ENCODE measurements at regions not wholly inside any gene's neighbourhood (a gene's known extent, or its start where the extent isn't known, plus 50 kb on each side); places are given as distances from the start of the nearest gene placed in this dataset.

DNA sequence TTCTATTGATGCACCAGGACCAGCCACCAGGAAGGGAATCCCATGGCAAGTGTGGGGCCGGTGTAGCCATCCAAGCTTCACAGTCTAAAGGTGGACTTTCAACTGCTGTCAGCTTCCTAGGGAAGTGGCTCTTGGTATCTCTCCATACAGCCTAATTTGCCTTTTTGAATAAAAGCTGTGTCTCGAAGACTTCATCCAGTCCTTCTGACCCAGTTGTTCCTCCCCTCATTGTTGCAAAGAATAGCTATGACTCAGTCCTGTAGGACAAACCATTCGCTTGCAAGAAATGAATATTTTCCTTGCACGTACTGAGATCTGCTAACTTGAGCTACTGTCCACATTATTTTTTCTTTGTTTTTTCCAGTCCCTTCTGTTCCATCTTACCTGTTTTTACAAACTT is 145.1 kb upstream of the CTSO start:
- no peak for TF ChIP-seq TCF12 (IDR thresholded peaks at IDR 0.05; ENCODE audit: low read depth)
- TF ChIP-seq ZBTB7A (IDR thresholded peaks at IDR 0.05; ENCODE audit: low read depth), result no peak
- no peak for TF ChIP-seq NFIC (IDR thresholded peaks at IDR 0.05)
- TF ChIP-seq RAD21 (IDR thresholded peaks at IDR 0.05; ENCODE audit: low read depth), result no peak
- no peak for TF ChIP-seq CEBPB (IDR thresholded peaks at IDR 0.05)
- TF ChIP-seq, protein P1, sequence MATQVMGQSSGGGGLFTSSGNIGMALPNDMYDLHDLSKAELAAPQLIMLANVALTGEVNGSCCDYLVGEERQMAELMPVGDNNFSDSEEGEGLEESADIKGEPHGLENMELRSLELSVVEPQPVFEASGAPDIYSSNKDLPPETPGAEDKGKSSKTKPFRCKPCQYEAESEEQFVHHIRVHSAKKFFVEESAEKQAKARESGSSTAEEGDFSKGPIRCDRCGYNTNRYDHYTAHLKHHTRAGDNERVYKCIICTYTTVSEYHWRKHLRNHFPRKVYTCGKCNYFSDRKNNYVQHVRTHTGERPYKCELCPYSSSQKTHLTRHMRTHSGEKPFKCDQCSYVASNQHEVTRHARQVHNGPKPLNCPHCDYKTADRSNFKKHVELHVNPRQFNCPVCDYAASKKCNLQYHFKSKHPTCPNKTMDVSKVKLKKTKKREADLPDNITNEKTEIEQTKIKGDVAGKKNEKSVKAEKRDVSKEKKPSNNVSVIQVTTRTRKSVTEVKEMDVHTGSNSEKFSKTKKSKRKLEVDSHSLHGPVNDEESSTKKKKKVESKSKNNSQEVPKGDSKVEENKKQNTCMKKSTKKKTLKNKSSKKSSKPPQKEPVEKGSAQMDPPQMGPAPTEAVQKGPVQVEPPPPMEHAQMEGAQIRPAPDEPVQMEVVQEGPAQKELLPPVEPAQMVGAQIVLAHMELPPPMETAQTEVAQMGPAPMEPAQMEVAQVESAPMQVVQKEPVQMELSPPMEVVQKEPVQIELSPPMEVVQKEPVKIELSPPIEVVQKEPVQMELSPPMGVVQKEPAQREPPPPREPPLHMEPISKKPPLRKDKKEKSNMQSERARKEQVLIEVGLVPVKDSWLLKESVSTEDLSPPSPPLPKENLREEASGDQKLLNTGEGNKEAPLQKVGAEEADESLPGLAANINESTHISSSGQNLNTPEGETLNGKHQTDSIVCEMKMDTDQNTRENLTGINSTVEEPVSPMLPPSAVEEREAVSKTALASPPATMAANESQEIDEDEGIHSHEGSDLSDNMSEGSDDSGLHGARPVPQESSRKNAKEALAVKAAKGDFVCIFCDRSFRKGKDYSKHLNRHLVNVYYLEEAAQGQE (IDR thresholded peaks at IDR 0.05; ENCODE audit: low read depth), result no peak
- no peak for TF ChIP-seq EP300 (IDR thresholded peaks at IDR 0.05; ENCODE audit: borderline replicate concordance)
- no peak for TF ChIP-seq CREB1 (IDR thresholded peaks at IDR 0.05; ENCODE audit: low read depth)
- TF ChIP-seq, protein P2, sequence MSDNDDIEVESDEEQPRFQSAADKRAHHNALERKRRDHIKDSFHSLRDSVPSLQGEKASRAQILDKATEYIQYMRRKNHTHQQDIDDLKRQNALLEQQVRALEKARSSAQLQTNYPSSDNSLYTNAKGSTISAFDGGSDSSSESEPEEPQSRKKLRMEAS (IDR thresholded peaks at IDR 0.05), result no peak
- no peak for TF ChIP-seq YY1 (IDR thresholded peaks at IDR 0.05; ENCODE audit: low read depth)
- no peak for TF ChIP-seq TAF1 (IDR thresholded peaks at IDR 0.05; ENCODE audit: low read depth)
- TF ChIP-seq EGR1 (IDR thresholded peaks at IDR 0.05), result no peak
- no peak for TF ChIP-seq FOXM1 (IDR thresholded peaks at IDR 0.05; ENCODE audit: borderline replicate concordance, low read depth)
- TF ChIP-seq, protein P3, sequence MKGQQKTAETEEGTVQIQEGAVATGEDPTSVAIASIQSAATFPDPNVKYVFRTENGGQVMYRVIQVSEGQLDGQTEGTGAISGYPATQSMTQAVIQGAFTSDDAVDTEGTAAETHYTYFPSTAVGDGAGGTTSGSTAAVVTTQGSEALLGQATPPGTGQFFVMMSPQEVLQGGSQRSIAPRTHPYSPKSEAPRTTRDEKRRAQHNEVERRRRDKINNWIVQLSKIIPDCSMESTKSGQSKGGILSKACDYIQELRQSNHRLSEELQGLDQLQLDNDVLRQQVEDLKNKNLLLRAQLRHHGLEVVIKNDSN (IDR thresholded peaks at IDR 0.05), result no peak

Data from Ishikawa (cell line).